Skin of body (tissue), 1 donor: ENCODE measurements at regions not wholly inside any gene's neighbourhood (a gene's known extent, or its start where the extent isn't known, plus 50 kb on each side); places are given as distances from the start of the nearest gene placed in this dataset.
"Not testable (repeated sequence)": the region's sequence is repeated elsewhere in the genome, so short reads cannot be mapped to it uniquely, and the experiment has no call there.

Experiments used
- DNase-seq: peaks from one replicate; lab custom pipeline; 2025; lab: John Stamatoyannopoulos, UW

GRCh38 chrX:145393702-145394235 is 146.5 kb downstream of the SPANXN1 start:
- no peak for DNase-seq

GRCh38 chrX:145394344-145394743 is 147.0 kb downstream of the SPANXN1 start:
- no peak for DNase-seq

GRCh38 chrX:145396612-145397011 is 149.3 kb downstream of the SPANXN1 start:
- no peak for DNase-seq

GRCh38 chrX:145405012-145405411 is 157.7 kb downstream of the SPANXN1 start:
- DNase-seq = no peak

GRCh38 chrX:145410622-145411021 is 163.3 kb downstream of the SPANXN1 start:
- DNase-seq = no peak

GRCh38 chrX:145436211-145436610 is 188.9 kb downstream of the SPANXN1 start:
- not testable (repeated sequence) for DNase-seq

- DNase-seq = no peak
These were observed 217.3 kb downstream of the SPANXN1 start for GRCh38 chrX:145464650-145465049.

GRCh38 chrX:145475725-145476124 is 228.4 kb downstream of the SPANXN1 start:
- DNase-seq = no peak

- DNase-seq = no peak
These were observed 237.4 kb downstream of the SPANXN1 start for GRCh38 chrX:145484740-145485139.

GRCh38 chrX:145502670-145503069 is 255.4 kb downstream of the SPANXN1 start:
- no peak for DNase-seq

- no peak for DNase-seq
These were observed 258.9 kb downstream of the SPANXN1 start for GRCh38 chrX:145506214-145506613.

GRCh38 chrX:145524931-145525330 is 277.6 kb downstream of the SPANXN1 start:
- DNase-seq = no peak

- no peak for DNase-seq
These were observed 285.0 kb downstream of the SPANXN1 start for GRCh38 chrX:145532176-145532780.

- DNase-seq = no peak
These were observed 284.1 kb upstream of the SLITRK2 start for GRCh38 chrX:145533534-145533933.

- DNase-seq = no peak
These were observed 268.1 kb upstream of the SLITRK2 start for GRCh38 chrX:145549496-145549895.

- no peak for DNase-seq
These were observed 265.0 kb upstream of the SLITRK2 start for GRCh38 chrX:145552643-145553042.

GRCh38 chrX:145553702-145554101 is 263.9 kb upstream of the SLITRK2 start:
- DNase-seq = no peak

GRCh38 chrX:145563159-145563558 is 254.5 kb upstream of the SLITRK2 start:
- DNase-seq = no peak

GRCh38 chrX:145609951-145610511 is 207.6 kb upstream of the SLITRK2 start:
- DNase-seq = no peak

GRCh38 chrX:145613894-145614293 is 203.7 kb upstream of the SLITRK2 start:
- DNase-seq = no peak

GRCh38 chrX:145620666-145621065 is 197.0 kb upstream of the SLITRK2 start:
- no peak for DNase-seq

GRCh38 chrX:145623453-145623852 is 194.2 kb upstream of the SLITRK2 start:
- no peak for DNase-seq

GRCh38 chrX:145630081-145630480 is 187.5 kb upstream of the SLITRK2 start:
- DNase-seq = no peak
